Endothelial cell of hepatic sinusoid (primary cell): ENCODE measurements at regions not wholly inside any gene's neighbourhood (a gene's known extent, or its start where the extent isn't known, plus 50 kb on each side); places are given as distances from the start of the nearest gene placed in this dataset.
"Not testable (repeated sequence)": the region's sequence is repeated elsewhere in the genome, so short reads cannot be mapped to it uniquely, and the experiment has no call there.

ENCODE experiments used
- in situ Hi-C: cut with HindIII; loops from 2 replicates; pipeline ENCODE4 v1.10.0; 2017; ENCODE audit warnings: low sequenced_read_pairs

- in situ Hi-C loops, result no loop called here
Observed at GRCh38 chr6:155765275-155766194, 309.9 kb upstream of the NOX3 start.

- in situ Hi-C loops, result no loop called here
Observed at GRCh38 chr6:155762649-155763048, 307.0 kb upstream of the NOX3 start.

- in situ Hi-C loops, result no loop called here
Observed at GRCh38 chr6:155755452-155755851, 299.8 kb upstream of the NOX3 start.

- in situ Hi-C loops, result not testable (repeated sequence)
Observed at GRCh38 chr6:155748778-155749177, 293.1 kb upstream of the NOX3 start.

GRCh38 chr6:155747491-155747890, 291.9 kb upstream of the NOX3 start:
- in situ Hi-C loops, result no loop called here

GRCh38 chr6:155740781-155741399, 285.3 kb upstream of the NOX3 start:
- in situ Hi-C loops, result no loop called here

- in situ Hi-C loops, result no loop called here
Observed at GRCh38 chr6:155738602-155739105, 283.0 kb upstream of the NOX3 start.

GRCh38 chr6:155717374-155717773, 261.7 kb upstream of the NOX3 start:
- in situ Hi-C loops, result no loop called here

- in situ Hi-C loops, result no loop called here
Observed at GRCh38 chr6:155710704-155711103, 255.1 kb upstream of the NOX3 start.

GRCh38 chr6:155709262-155709661, 253.6 kb upstream of the NOX3 start:
- in situ Hi-C loops, result no loop called here

GRCh38 chr6:155708100-155708499, 252.5 kb upstream of the NOX3 start:
- in situ Hi-C loops, result no loop called here

- in situ Hi-C loops, result no loop called here
Observed at GRCh38 chr6:155706806-155707205, 251.2 kb upstream of the NOX3 start.

- in situ Hi-C loops, result no loop called here
Observed at GRCh38 chr6:155706341-155706740, 250.7 kb upstream of the NOX3 start.

- in situ Hi-C loops, result no loop called here
Observed at GRCh38 chr6:155701342-155701741, 245.7 kb upstream of the NOX3 start.

- in situ Hi-C loops, result no loop called here
Observed at GRCh38 chr6:155695495-155695894, 239.9 kb upstream of the NOX3 start.

GRCh38 chr6:155694419-155694790, 238.8 kb upstream of the NOX3 start:
- in situ Hi-C loops, result no loop called here

GRCh38 chr6:155693573-155694418, 238.2 kb upstream of the NOX3 start:
- in situ Hi-C loops, result no loop called here

GRCh38 chr6:155690820-155691219, 235.2 kb upstream of the NOX3 start:
- in situ Hi-C loops, result no loop called here

- in situ Hi-C loops, result no loop called here
Observed at GRCh38 chr6:155687645-155688044, 232.0 kb upstream of the NOX3 start.

- in situ Hi-C loops, result no loop called here
Observed at GRCh38 chr6:155684416-155685196, 229.0 kb upstream of the NOX3 start.
